H9 (cell line): ENCODE measurements at regions not wholly inside any gene's neighbourhood (a gene's known extent, or its start where the extent isn't known, plus 50 kb on each side); places are given as distances from the start of the nearest gene placed in this dataset.

Source experiments
- DNase-seq: peaks from one replicate; pipeline ENCODE4 v3.0.0-alpha.2; 2017
- H2AFZ ChIP-seq: one replicate; pipeline ENCODE4 v1.6.1; 2013; ENCODE audit warnings: mild to moderate bottlenecking, low read length, control low read depth, moderate library complexity
- H2AK5ac ChIP-seq: 2 replicates; pipeline ENCODE4 v1.6.1; 2013; ENCODE audit warnings: low read length, control low read depth, mixed read lengths; ENCODE audit not compliant: insufficient read length
- H2BK120ac ChIP-seq: one replicate; pipeline ENCODE4 v1.6.1; 2013; ENCODE audit warnings: low read depth, mild to moderate bottlenecking, low read length, control low read depth, inconsistent platforms; ENCODE audit not compliant: poor library complexity, severe bottlenecking
- H2BK12ac ChIP-seq: 2 replicates; pipeline ENCODE4 v1.6.1; 2013; ENCODE audit warnings: low read length, control low read depth, mixed read lengths, low read depth; ENCODE audit not compliant: insufficient read length
- H2BK15ac ChIP-seq: 2 replicates; pipeline ENCODE4 v1.6.1; 2013; ENCODE audit warnings: low read depth, low read length, control low read depth
- H2BK20ac ChIP-seq: one replicate; pipeline ENCODE4 v1.6.1; 2013; ENCODE audit warnings: low read depth, mild to moderate bottlenecking, low read length, control low read depth, inconsistent platforms; ENCODE audit not compliant: poor library complexity, severe bottlenecking
- H2BK5ac ChIP-seq: 2 replicates; pipeline ENCODE4 v1.6.1; 2013; ENCODE audit warnings: low read length, control low read depth, mixed read lengths; ENCODE audit not compliant: insufficient read length
- H3K14ac ChIP-seq: 2 replicates; pipeline ENCODE4 v1.6.1; 2013; ENCODE audit warnings: low read length, control low read depth; ENCODE audit not compliant: insufficient read depth
- H3K18ac ChIP-seq: 2 replicates; pipeline ENCODE4 v1.6.1; 2013; ENCODE audit warnings: low read depth, mild to moderate bottlenecking, mixed read lengths, low read length, control low read depth; ENCODE audit not compliant: insufficient read length
- H3K23ac ChIP-seq: 2 replicates; pipeline ENCODE4 v1.6.1; 2013; ENCODE audit warnings: low read length, control low read depth, mixed read lengths, low read depth; ENCODE audit not compliant: insufficient read length
- H3K23me2 ChIP-seq: 2 replicates; pipeline ENCODE4 v1.6.1; 2013; ENCODE audit warnings: low read depth, mild to moderate bottlenecking, mixed read lengths, low read length, control low read depth; ENCODE audit not compliant: insufficient read length, poor library complexity, severe bottlenecking
- H3K27ac ChIP-seq: 2 replicates; pipeline ENCODE4 v1.5.1; 2013; ENCODE audit warnings: low read length, control low read depth, mixed read lengths, low read depth; ENCODE audit not compliant: insufficient read length
- H3K27me3 ChIP-seq: 2 replicates; pipeline ENCODE4 v1.6.1; 2013; ENCODE audit warnings: low read length, control low read depth, inconsistent platforms; ENCODE audit not compliant: insufficient read depth
- H3K4ac ChIP-seq: 2 replicates; pipeline ENCODE4 v1.6.1; 2013; ENCODE audit warnings: low read depth, mild to moderate bottlenecking, control low read depth, inconsistent platforms, low read length, moderate library complexity
- H3K4me1 ChIP-seq: 2 replicates; pipeline ENCODE4 v1.6.1; 2013; ENCODE audit warnings: low read length, control low read depth, inconsistent platforms; ENCODE audit not compliant: insufficient read depth
- H3K4me2 ChIP-seq: 2 replicates; pipeline ENCODE4 v1.6.1; 2013; ENCODE audit warnings: low read length, control low read depth, mixed read lengths; ENCODE audit not compliant: insufficient read length, insufficient read depth
- H3K56ac ChIP-seq: 2 replicates; pipeline ENCODE4 v1.6.1; 2013; ENCODE audit warnings: low read depth, mild to moderate bottlenecking, mixed read lengths, low read length, control low read depth; ENCODE audit not compliant: insufficient read length
- H3K79me1 ChIP-seq: 2 replicates; pipeline ENCODE4 v1.6.1; 2013; ENCODE audit warnings: low read depth, mild to moderate bottlenecking, moderate library complexity, low read length, control low read depth, inconsistent platforms; ENCODE audit not compliant: insufficient read depth, poor library complexity, severe bottlenecking
- H3K79me2 ChIP-seq: 2 replicates; pipeline ENCODE4 v1.6.1; 2013; ENCODE audit warnings: low read length, control low read depth, inconsistent platforms; ENCODE audit not compliant: insufficient read depth
- H3K9ac ChIP-seq: 2 replicates; pipeline ENCODE4 v1.6.1; 2013; ENCODE audit warnings: low read length, control low read depth, mixed read lengths; ENCODE audit not compliant: insufficient read length; ENCODE audit errors: extremely low read depth
- H3K9me3 ChIP-seq: one replicate; pipeline ENCODE4 v1.6.1; 2013; ENCODE audit warnings: low read depth, low read length, inconsistent platforms; ENCODE audit not compliant: control insufficient read depth
- H3T11ph ChIP-seq: one replicate; pipeline ENCODE4 v1.6.1; 2013; ENCODE audit warnings: mild to moderate bottlenecking, low read length, control low read depth, inconsistent platforms
- H4K20me1 ChIP-seq: one replicate; pipeline ENCODE4 v1.6.1; 2013; ENCODE audit not compliant: control insufficient read depth, insufficient read length, insufficient read depth
- H4K5ac ChIP-seq: 2 replicates; pipeline ENCODE4 v1.6.1; 2013; ENCODE audit warnings: low read depth, mild to moderate bottlenecking, mixed read lengths, low read length, control low read depth; ENCODE audit not compliant: insufficient read length
- H4K8ac ChIP-seq: replicated peaks from 2 replicates; pipeline ENCODE4 v1.6.1; 2013; ENCODE audit warnings: low read length, control low read depth, mixed read lengths, low read depth; ENCODE audit not compliant: insufficient read length
- H4K91ac ChIP-seq: 2 replicates; pipeline ENCODE4 v1.6.1; 2013; ENCODE audit warnings: low read depth, mild to moderate bottlenecking, moderate library complexity, mixed read lengths, low read length, control low read depth; ENCODE audit not compliant: insufficient read length
- H3K27ac Mint-ChIP-seq, 3 experiments: 2 replicates in 2 of 3; 3 replicates in 1 of 3; pipeline ENCODE4 v1.8.0; 2020 to 2021; ENCODE audit warnings: mixed read lengths in 3 of 3, mild to moderate bottlenecking in 1 of 3, moderate library complexity in 1 of 3
- H3K27me3 Mint-ChIP-seq: 2 replicates; pipeline ENCODE4 v1.8.0; 2021; ENCODE audit warnings: low read depth, mild to moderate bottlenecking, moderate library complexity, mixed read lengths
- H3K36me3 Mint-ChIP-seq, 3 experiments: 2 replicates in 2 of 3; 3 replicates in 1 of 3; pipeline ENCODE4 v1.8.0; 2020 to 2021; ENCODE audit warnings: low read depth in 3 of 3, mixed read lengths in 3 of 3; ENCODE audit not compliant: insufficient read depth in 1 of 3
- H3K4me1 Mint-ChIP-seq, 2 experiments: 2 replicates each; pipeline ENCODE4 v1.8.0; 2020; ENCODE audit warnings: mixed read lengths in 2 of 2
- H3K4me3 Mint-ChIP-seq, 2 experiments: 2 replicates in 1 of 2; 3 replicates in 1 of 2; pipeline ENCODE4 v1.8.0; 2020 to 2021; ENCODE audit warnings: mild to moderate bottlenecking in 2 of 2, mixed read lengths in 2 of 2, moderate library complexity in 1 of 2
- H3K9me3 Mint-ChIP-seq, 2 experiments: 2 replicates in 1 of 2; 3 replicates in 1 of 2; pipeline ENCODE4 v1.8.0; 2020; ENCODE audit warnings: mild to moderate bottlenecking in 2 of 2, mixed read lengths in 2 of 2, moderate library complexity in 1 of 2
- CTCF ChIP-seq: fragments of 200-600 bp; sonication (generic); conservative IDR thresholded peaks from 3 replicates; pipeline ENCODE4 v1.8.0; 2021; ENCODE audit warnings: antibody characterized with exemption, mild to moderate bottlenecking
- WGBS: extraction: QIAGEN DNeasy Blood & Tissue Kit; methylation state at CpG from one replicate; pipeline ENCODE4 v1.1.7; 2013; ENCODE audit warnings: missing lambda C conversion rate, low lambda C conversion rate, mixed read lengths; ENCODE audit not compliant: insufficient read length; ENCODE audit errors: extremely low coverage; 5-methylcytosine and 5-hydroxymethylcytosine counted together

GRCh38 chr7:113268757-113269156 lies 150.4 kb upstream of the SMIM30 start:
- no CpG with 5 or more reads among the region's 3 CpGs for WGBS
- H2BK20ac ChIP-seq, result no peak overlapping the region
- peaks cover 4% of the 10 kb centered on the region for H3K9me3 ChIP-seq
- H3K79me2 ChIP-seq, result no peaks in the 10 kb centered on the region
- no peaks in the 10 kb centered on the region for H3K27me3 ChIP-seq
- no peak overlapping the region for H4K5ac ChIP-seq
- H2BK12ac ChIP-seq, result no peak overlapping the region
- H3K18ac ChIP-seq, result no peak overlapping the region
- no peak for TF ChIP-seq CTCF
- no peak overlapping the region for H3T11ph ChIP-seq
- no peak overlapping the region for H3K4me3 Mint-ChIP-seq
- peaks cover 1 to 11% (median 5%) of the 10 kb centered on the region in 3 experiments; a peak in 4 of 7 replicates for H3K36me3 Mint-ChIP-seq
- H3K56ac ChIP-seq, result no peak overlapping the region
- H2BK15ac ChIP-seq, result no peak overlapping the region
- no peaks in the 10 kb centered on the region for H4K20me1 ChIP-seq
- H3K4me1 Mint-ChIP-seq, result peaks cover 2% of the 10 kb centered on the region in 2 experiments; a peak in 3 of 4 replicates
- H3K79me1 ChIP-seq, result no peaks in the 10 kb centered on the region
- H3K4ac ChIP-seq, result no peak overlapping the region
- no peak overlapping the region for H3K27ac Mint-ChIP-seq
- DNase-seq, result no peak
- H4K8ac ChIP-seq, result no peak overlapping the region
- H3K4me1 ChIP-seq, result no peaks in the 10 kb centered on the region
- no peak overlapping the region for H2AFZ ChIP-seq
- H3K4me2 ChIP-seq, result no peak overlapping the region
- H2AK5ac ChIP-seq, result no peak overlapping the region
- no peak overlapping the region for H4K91ac ChIP-seq
- no peak overlapping the region for H2BK5ac ChIP-seq
- no peak overlapping the region for H3K14ac ChIP-seq
- H3K23ac ChIP-seq, result no peak overlapping the region
- no peak overlapping the region for H3K9ac ChIP-seq
- no peak overlapping the region for H3K27ac ChIP-seq
- no peaks in the 10 kb centered on the region for H3K23me2 ChIP-seq
- H3K27me3 Mint-ChIP-seq, result no peaks in the 10 kb centered on the region; the same call in 1 of the 2 replicates
- H3K9me3 Mint-ChIP-seq, result peaks cover 16 to 23% of the 10 kb centered on the region in 2 experiments; a peak in 4 of 5 replicates
- no peak overlapping the region for H2BK120ac ChIP-seq
